ENCODE measurements at regions not wholly inside any gene's neighbourhood (a gene's known extent, or its start where the extent isn't known, plus 50 kb on each side); places are given as distances from the start of the nearest gene placed in this dataset.

- TF ChIP-seq EZH2 (IDR thresholded peaks at IDR 0.05) = no peak
- no peak for TF ChIP-seq POLR2AphosphoS5 (IDR thresholded peaks at IDR 0.05; ENCODE audit: borderline replicate concordance, low read depth, low read length)
These were observed 322.7 kb upstream of the ISX start for GRCh38 chr22:34743110-34743751.

Data from SK-N-MC (cell line).